CD4-positive, alpha-beta T cell treated with Interleukin-6 for 4 hours (primary cell): ENCODE measurements at regions not wholly inside any gene's neighbourhood (a gene's known extent, or its start where the extent isn't known, plus 50 kb on each side); places are given as distances from the start of the nearest gene placed in this dataset.

Experiments used
- DNase-seq: peaks from one replicate; pipeline ENCODE4 v3.0.0-alpha.2; 2020; ENCODE audit warnings: mixed read lengths

DNA sequence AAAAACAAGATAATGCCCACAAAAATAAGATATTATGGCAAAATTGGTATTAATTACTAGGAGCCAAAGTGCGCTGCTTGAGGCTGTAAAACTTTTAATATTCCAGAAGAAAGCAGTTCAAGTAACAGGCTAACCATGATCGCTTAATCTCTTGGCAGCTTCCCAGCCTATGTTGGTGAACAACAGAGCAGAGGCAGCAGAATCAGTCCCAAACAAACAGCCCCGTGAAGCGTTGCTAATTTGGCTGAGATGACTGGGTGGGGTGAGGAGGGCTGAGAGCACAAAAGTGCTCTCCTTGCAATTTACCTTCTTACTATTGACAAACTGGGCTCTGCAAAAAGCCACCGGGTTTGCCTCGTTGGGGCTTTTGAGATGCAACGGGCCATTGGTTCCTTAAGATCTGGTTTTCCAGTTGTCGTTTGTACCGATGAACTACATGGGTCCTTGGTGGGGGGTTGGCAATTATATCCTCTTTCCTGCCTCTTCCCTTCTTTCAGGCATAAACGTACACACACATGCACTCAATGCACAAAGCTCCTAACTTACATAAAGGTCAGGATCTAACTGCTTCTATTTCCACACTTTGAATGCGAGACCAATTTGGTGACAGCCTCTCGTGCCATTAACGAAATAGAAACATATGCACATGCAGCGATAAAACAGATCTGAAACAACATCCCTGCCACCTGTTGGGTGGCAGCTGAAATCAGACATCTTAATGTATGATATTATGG is 407.6 kb upstream of the CADM1 start:
- DNase-seq = no peak

- DNase-seq = no peak
Observed at GRCh38 chr11:115910379-115910778, 406.2 kb upstream of the CADM1 start.

GRCh38 chr11:115906171-115906570 is 402.0 kb upstream of the CADM1 start:
- DNase-seq = no peak

- no peak for DNase-seq
Observed at GRCh38 chr11:115905341-115906000, 401.3 kb upstream of the CADM1 start.

DNA sequence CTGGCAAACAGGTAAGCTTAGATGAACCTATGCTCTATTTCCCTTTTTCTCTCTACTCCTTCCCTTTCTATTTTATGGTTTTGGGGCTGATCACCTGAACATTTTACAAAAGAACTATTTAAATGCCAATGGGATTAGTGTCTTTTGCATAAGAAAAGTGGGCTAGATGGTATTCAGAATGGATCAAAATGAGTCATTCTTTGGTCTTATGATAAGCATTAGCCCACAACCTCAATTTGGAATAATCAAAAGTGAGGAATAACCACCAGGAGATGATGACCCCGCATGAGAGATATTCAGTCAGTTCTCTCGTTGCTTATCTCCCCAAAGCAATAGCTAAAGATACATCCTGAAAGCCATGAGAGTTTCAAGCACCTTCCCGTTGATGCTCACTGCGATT is 399.0 kb upstream of the CADM1 start:
- no peak for DNase-seq

- no peak for DNase-seq
Observed at GRCh38 chr11:115901069-115901468, 396.9 kb upstream of the CADM1 start.

DNA sequence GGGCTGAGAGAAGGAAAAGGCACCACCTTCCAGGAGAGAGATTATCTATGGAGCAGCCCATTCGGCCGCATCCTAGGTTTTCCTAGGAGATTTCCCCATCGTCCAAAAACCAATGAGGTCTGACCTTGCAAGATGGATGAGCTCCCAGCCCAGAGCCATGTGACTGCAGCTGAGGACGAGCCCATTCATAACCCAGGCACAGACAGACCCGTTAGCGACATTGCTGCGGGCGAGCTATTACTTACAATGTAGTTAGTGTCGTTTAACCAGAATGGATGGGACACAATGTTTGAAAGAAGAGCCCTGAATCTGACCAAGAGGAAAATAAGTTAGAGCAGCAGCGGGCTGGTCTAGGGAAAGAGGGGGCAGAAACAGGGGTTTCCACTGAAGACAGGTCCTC is 395.9 kb upstream of the CADM1 start:
- DNase-seq = no peak

DNA sequence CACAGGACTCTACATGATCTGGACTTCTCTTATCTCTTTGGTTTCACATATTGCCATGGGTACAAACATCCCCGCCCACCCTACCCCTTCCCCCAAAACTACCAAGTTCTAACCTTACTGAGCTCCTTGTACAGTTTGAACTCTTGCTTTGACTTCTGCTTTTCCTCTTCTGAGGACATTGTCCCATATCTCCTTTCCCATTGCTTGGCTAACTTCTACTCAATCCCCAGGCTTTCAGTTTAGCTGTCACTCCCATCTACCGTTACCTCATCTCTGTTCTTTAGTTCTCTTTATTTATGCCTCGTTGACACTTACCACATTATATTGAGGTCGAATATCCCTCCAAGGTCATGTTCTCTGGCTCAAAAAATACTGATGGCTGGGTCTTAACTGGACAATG is 393.5 kb upstream of the CADM1 start:
- no peak for DNase-seq

- DNase-seq = no peak
Observed at GRCh38 chr11:115896084-115896483, 391.9 kb upstream of the CADM1 start.

DNA sequence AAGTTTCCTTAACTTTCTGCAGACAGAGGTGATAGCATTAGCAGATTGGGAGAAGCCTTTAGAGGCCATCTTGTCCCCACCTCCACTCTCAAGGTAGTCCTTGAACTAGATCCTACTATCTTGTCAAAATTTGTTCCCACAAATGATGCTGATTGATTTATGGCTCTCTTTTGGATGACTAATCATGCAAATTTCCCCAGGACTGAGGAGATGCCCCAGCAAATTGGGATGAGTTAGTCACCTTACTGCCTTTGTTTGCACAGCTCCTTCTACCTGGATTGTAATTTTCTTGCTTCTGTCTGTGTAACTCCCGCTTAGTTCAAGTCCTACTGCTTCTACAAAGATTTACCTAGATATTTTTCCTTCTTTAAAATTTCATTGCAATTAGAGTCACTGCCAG is 391.4 kb upstream of the CADM1 start:
- no peak for DNase-seq

- DNase-seq = no peak
Observed at GRCh38 chr11:115894176-115894575, 390.0 kb upstream of the CADM1 start.

DNA sequence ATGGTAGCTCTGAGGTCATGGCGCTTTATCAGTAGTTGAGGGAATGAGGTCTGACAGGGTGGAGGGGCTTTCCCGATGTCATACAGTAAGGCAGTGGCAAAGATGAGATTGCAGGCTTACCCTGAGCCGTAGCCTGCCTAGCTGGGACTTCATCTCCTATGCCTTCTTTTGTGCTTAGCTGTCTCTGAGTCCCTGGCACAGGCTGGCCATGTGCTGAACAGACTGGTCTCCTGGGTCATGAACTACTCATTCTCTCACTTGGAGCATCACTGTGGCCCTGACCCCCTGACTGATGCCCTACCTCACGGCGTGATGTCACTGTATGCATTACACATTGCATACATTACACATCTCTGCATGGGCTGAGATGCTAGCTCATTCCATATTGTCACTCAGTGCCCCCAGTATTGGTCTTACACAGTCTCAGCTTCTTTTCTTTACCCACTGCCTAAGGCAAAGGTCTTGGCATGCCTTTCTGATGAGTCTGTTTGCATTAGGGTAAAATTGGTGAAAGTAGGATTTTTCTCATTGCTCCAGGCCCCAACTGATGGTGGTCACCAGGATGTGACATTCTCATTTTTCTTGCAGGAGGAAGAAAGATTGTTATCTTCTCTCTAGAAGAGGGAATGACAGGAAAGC is 389.4 kb upstream of the CADM1 start:
- no peak for DNase-seq

DNA sequence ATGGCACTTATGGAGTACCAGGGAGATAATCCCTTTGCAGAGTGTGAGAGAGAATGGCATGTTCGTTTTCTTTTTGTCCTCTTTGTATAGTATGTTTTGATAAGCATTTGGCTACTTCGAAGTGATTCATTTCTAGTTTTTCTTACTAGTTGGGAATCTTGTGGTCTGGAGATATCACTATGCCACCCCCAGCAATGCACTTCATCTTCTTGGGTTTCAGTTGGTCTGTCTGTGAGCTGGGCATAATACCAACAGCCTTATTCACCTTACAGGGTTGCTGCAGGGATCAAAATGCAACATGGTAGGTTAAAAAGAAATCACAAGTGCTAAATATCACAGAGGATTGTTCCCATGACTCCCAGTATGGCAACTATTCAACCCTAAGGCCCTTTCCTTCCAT is 387.8 kb upstream of the CADM1 start:
- DNase-seq = no peak

DNA sequence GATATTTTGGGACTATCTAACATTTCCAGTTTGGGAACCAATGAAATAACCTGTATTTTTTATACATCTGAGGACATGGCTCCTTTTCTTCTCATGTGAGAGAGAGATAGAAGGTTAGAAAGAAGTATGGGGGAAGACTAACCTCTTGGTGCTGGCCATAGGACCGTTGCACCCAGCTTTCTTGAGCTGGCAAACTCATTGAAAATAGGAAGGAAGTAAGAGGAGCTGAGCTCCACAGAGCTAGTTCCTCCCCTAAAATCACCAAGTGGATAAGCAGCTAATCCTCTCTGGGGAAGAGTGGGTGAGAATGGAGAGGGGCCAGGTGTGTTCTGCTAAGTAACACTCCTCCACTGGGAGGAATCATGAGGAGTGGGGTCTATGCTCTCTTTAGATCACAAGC is 387.4 kb upstream of the CADM1 start:
- no peak for DNase-seq

GRCh38 chr11:115890500-115890899 is 386.3 kb upstream of the CADM1 start:
- no peak for DNase-seq

DNA sequence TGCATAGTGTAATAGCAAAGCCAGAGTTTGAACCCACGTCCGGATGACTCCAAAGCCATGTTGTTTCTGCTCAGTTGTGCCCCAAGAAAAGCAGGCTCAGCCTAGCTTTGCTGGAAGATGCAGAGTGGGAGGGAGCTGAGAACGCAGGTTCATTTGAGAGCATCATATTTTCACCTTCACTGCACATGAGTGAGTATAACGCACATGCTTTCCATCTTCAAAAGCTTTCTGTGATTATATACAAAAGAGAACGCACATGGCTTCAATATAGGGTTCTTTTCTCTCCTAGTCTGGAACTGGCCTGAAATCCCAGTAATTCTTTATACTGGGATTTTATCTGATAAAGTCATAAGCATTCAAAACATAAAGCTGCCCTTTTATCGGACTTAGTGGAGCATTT is 385.5 kb upstream of the CADM1 start:
- DNase-seq = no peak

DNA sequence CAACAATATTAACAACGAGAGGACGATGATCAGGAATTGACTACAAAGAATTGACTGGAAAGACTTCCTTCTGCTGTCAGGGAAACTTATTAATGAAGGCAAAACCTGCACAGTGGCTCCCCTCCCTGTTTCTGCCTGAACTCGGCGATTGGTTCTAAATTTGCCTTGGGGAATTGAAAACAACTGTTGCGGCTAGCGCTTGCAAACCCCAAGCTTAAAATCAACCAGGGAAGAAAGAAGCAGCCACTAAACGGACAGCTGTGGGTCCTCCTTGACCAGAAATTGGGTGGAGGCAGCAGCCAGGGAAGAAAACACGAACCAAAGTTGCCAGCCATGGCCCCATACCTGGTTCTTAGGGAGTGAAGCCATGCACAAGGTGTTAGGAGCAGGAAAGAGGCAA is 383.5 kb upstream of the CADM1 start:
- DNase-seq = no peak

DNA sequence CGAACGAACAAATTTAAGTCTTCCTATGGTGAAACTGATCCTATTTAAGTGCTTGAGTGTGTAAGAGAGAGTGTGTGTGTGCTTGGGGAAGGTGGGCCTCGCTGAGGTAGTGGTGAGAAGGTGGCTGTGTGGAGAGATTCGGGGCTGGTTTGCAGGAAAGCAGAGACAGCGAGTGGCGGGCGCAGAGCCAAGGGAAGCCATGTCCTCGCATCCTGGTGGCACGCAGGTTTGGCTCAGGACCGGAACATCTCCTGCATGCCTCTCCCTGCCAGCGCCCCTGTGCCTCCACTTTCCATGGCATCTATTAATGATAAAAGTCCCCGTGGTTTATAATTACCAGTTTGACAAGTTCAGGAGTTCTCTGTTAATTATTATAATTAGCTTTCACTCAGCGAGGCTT is 383.1 kb upstream of the CADM1 start:
- no peak for DNase-seq

DNA sequence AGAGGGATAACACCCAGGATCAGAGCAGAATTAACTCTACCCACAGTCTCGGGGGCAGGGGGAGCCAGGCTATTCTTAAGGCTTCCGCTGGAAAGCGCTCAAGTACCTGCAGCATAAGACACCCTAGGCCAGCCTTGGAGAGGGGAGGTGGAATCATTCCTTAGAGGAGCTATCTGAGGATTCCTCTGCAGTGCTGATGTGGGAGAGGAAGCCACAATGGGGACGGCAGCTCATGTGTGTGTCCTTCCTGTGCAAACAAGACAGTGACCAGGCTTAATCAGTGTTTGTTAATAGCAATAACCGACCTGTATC is 382.2 kb upstream of the CADM1 start:
- no peak for DNase-seq

DNA sequence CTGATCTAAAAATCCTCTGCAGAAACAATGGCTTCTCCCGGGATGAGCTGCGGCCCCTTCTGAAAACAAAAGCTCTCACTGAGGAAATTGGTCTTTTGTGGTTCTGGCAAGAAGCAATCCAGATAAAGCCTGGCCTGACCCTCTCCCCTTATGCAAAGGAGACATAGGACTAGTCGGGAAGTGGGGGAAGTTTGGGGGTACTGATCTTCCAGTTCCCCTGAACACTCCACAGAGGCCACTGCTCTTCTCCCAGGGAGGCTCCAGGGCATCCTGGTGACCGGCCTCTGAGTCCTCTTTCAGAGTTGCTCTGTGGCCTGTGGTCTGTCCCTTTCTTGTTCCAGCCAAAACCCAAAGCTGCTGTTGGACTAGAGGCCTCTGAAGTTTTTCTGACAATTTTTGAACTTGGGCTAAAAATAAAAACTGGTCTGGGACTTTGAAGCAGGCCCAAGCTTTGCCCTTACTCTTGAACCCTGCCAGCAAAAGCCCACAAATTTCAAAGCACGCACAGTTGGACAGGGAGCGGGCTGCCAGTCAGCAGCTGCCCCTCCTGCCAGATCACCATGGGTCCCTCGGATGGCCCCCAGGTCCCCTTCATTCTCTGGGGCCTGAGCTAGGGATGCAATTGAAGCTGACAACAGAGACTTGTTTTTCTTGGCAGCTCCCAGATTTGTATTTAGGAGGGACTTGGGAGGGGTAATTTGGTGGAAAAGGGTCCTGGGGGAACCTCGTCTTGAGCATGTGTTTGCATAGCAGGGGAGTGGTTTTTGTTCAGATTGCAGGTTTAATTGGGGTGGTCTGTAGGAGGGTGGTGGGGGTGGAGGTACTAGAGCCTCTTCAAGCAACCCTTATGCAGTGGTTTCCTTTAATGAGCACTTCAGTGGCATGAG is 381.6 kb upstream of the CADM1 start:
- no peak for DNase-seq

- DNase-seq = no peak
Observed at GRCh38 chr11:115884800-115885534, 380.8 kb upstream of the CADM1 start.

- no peak for DNase-seq
Observed at GRCh38 chr11:115874843-115875242, 370.6 kb upstream of the CADM1 start.

DNA sequence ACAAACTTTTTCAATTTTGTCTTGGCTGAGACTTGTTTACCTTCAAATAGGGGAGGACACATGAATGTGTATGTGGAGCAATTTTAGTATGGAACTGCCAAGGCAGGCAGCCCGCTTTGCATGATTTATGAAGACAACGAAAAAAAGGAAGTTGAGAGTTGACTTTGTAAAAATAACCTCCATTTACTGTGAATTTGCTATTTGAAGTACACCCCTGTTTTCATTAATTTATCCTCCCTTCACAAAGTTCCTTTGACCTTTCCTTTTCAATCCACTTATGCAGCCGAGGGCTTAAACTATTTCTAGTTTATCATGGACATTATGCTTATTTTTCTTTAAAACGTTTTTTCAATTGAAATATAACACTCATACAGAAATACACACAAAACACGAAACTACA is 369.6 kb upstream of the CADM1 start:
- no peak for DNase-seq
